HFF-Myc (cell line): ENCODE measurements at regions not wholly inside any gene's neighbourhood (a gene's known extent, or its start where the extent isn't known, plus 50 kb on each side); places are given as distances from the start of the nearest gene placed in this dataset.
A peak's percentile ranks its signal among the peaks of the same experiment; 100 is the strongest.

Experiments used
- DNase-seq: peaks from one replicate; pipeline ENCODE4 v3.0.0-alpha.2; 2011; ENCODE audit warnings: low read depth; ENCODE audit errors: extremely low read depth
- H3K4me3 ChIP-seq: replicated peaks from 2 replicates; pipeline ENCODE4 v1.5.1; 2011; ENCODE audit warnings: low read depth, mild to moderate bottlenecking, control low read depth, low read length
- CTCF ChIP-seq: IDR thresholded peaks from 2 replicates; pipeline ENCODE4 v1.5.1; 2012; ENCODE audit warnings: mild to moderate bottlenecking, low read depth, low read length, control low read depth; ENCODE audit errors: missing control alignments

- H3K4me3 ChIP-seq: no peak overlapping the region
- DNase-seq: no peak
- no peak for TF ChIP-seq CTCF
Observed at GRCh38 chr4:13903061-13903460, 275.5 kb upstream of the BOD1L1 start.

- no peak overlapping the region for H3K4me3 ChIP-seq
- DNase-seq: no peak
- no peak for TF ChIP-seq CTCF
Observed at GRCh38 chr4:13903901-13904300, 276.4 kb upstream of the BOD1L1 start.

GRCh38 chr4:13905543-13905942 lies 278.0 kb upstream of the BOD1L1 start:
- no peak overlapping the region for H3K4me3 ChIP-seq
- TF ChIP-seq CTCF: no peak
- DNase-seq: no peak

- no peak overlapping the region for H3K4me3 ChIP-seq
- TF ChIP-seq CTCF: no peak
- DNase-seq: no peak
Observed at GRCh38 chr4:13906727-13907126, 279.2 kb upstream of the BOD1L1 start.

GRCh38 chr4:13907255-13907751 lies 279.8 kb upstream of the BOD1L1 start:
- H3K4me3 ChIP-seq: no peak overlapping the region
- TF ChIP-seq CTCF: peak; percentile 40
- DNase-seq: peak; percentile 94

GRCh38 chr4:13908455-13908854 lies 280.9 kb upstream of the BOD1L1 start:
- no peak for TF ChIP-seq CTCF
- no peak overlapping the region for H3K4me3 ChIP-seq
- DNase-seq: no peak

- no peak overlapping the region for H3K4me3 ChIP-seq
- no peak for DNase-seq
- no peak for TF ChIP-seq CTCF
Observed at GRCh38 chr4:13910556-13910955, 283.0 kb upstream of the BOD1L1 start.
